ENCODE measurements at regions not wholly inside any gene's neighbourhood (a gene's known extent, or its start where the extent isn't known, plus 50 kb on each side); places are given as distances from the start of the nearest gene placed in this dataset.

- TF ChIP-seq SIX5 (IDR thresholded peaks at IDR 0.05; ENCODE audit: low read depth, low read length, severe bottlenecking), result no peak
- no peak for TF ChIP-seq GATAD2B (conservative IDR thresholded peaks at IDR 0.05; ENCODE audit: low read depth)
- no peak for TF ChIP-seq RFX5 (IDR thresholded peaks at IDR 0.05; ENCODE audit: low read depth, low read length)
- TF ChIP-seq ATF2 (IDR thresholded peaks at IDR 0.05; ENCODE audit: low read length), result no peak
Observed at GRCh38 chr1:87965193-87965592, 636.5 kb downstream of the LMO4 start (continued).

- intact Hi-C loops (cut with micrococcal nuclease; ENCODE audit: unreplicated experiment), result no loop called here
- CTCF ChIA-PET, result interaction anchor here (0.5 to 1.5 kb wide), 2 partner anchors 94 to 642 kb away, joined by 3 to 5 read pairs; no protein-coding TSS in a partner anchor
- no peak overlapping the region for H3K27ac ChIP-seq (ENCODE audit: control insufficient read depth, insufficient read depth)
Observed at GRCh38 chr1:87968197-87968955, 639.7 kb downstream of the LMO4 start.

More at GRCh38 chr1:87968197-87968955, 639.7 kb downstream of the LMO4 start:
- Histone ChIP-seq H3K9ac (ENCODE audit: control insufficient read depth, insufficient read depth, low read length) (no peak overlapping the region), H3K4me2 (ENCODE audit: control insufficient read depth, insufficient read depth) (no peak overlapping the region), H3K4me1 (ENCODE audit: control insufficient read depth, insufficient read depth, low read length) (no peaks in the 10 kb centered on the region), H4K20me1 (ENCODE audit: control insufficient read depth, insufficient read depth) (no peaks in the 10 kb centered on the region), H3K79me2 (ENCODE audit: control insufficient read depth, insufficient read depth, low read length) (no peaks in the 10 kb centered on the region), H2AFZ (ENCODE audit: control insufficient read depth, low read depth, low read length) (no peak overlapping the region), H3K9me3 (replicated peaks; ENCODE audit: control insufficient read depth, insufficient read depth, low read length) (no peaks in the 10 kb centered on the region), H3K27me3 (replicated peaks in 1 of 2; ENCODE audit: control insufficient read depth in 2 of 2, insufficient read depth in 2 of 2, low read length in 1 of 2) (no peaks in the 10 kb centered on the region; a peak in 1 of 4 replicates), H3K4me3 (no peak overlapping the region), H3K36me3 (ENCODE audit: control insufficient read depth in 2 of 2, insufficient read depth in 2 of 2, low read length in 1 of 2) (no peaks in the 10 kb centered on the region)
- POLR2A ChIA-PET, result no interaction called here
- FAIRE-seq, result no peak
- no peak for DNase-seq (ENCODE audit: low read depth, low spot score)
- BruUV-seq (replicated peaks), result no TSS peak
- in situ Hi-C loops (cut with MboI), result no loop called here
- RAD21 ChIA-PET (ENCODE audit: unreplicated experiment), result interaction anchor here (0.6 kb wide), 1 partner anchor 928 kb away, joined by 3 read pairs; no protein-coding TSS in a partner anchor
- SMC1A ChIA-PET (ENCODE audit: uncharacterized antibody, unreplicated experiment), result interaction anchor here (3.0 kb wide), 1 partner anchor 14 kb away, joined by 14 read pairs; no protein-coding TSS in a partner anchor
- no peak for TF ChIP-seq SP1 (IDR thresholded peaks at IDR 0.05; ENCODE audit: low read depth, low read length)
- TF ChIP-seq POLR2AphosphoS2 (IDR thresholded peaks at IDR 0.05; ENCODE audit: low read depth, low read length), result no peak
- TF ChIP-seq SREBF2 (IDR thresholded peaks at IDR 0.05; ENCODE audit: low read length), result no peak
- no peak for TF ChIP-seq IRF3 (IDR thresholded peaks at IDR 0.05)
- no peak for TF ChIP-seq NFYA (IDR thresholded peaks at IDR 0.05; ENCODE audit: borderline replicate concordance, low read depth, low read length)
- TF ChIP-seq ZBTB40 (IDR thresholded peaks at IDR 0.05; ENCODE audit: borderline replicate concordance), result no peak
- 35% methylated on average over 4 of the region's 4 CpGs for WGBS (ENCODE audit: insufficient coverage, insufficient replicate concordance, low lambda C conversion rate, missing lambda C conversion rate)
- no peak for ATAC-seq

Measured in GM12878 (cell line).